G401.6 (cell line): ENCODE measurements at regions not wholly inside any gene's neighbourhood (a gene's known extent, or its start where the extent isn't known, plus 50 kb on each side); places are given as distances from the start of the nearest gene placed in this dataset.

Source experiments
- FAIRE-seq: peaks from 2 replicates; lab custom pipeline; 2012; peaks lifted over from hg19 to GRCh38; lab: Jason Lieb, UNC

GRCh38 chr10:89829262-89829886, 128.0 kb downstream of the KIF20B start:
- FAIRE-seq = no peak

- FAIRE-seq = no peak
Observed at GRCh38 chr10:89829887-89830269, 128.5 kb downstream of the KIF20B start.

- FAIRE-seq = no peak
Observed at GRCh38 chr10:89830624-89831023, 129.2 kb downstream of the KIF20B start.

- FAIRE-seq = no peak
Observed at GRCh38 chr10:89836840-89837164, 135.4 kb downstream of the KIF20B start.

- no peak for FAIRE-seq
Observed at GRCh38 chr10:89837165-89838043, 136.0 kb downstream of the KIF20B start.

- FAIRE-seq = no peak
Observed at GRCh38 chr10:89838044-89838615, 136.7 kb downstream of the KIF20B start.

GRCh38 chr10:89845541-89846280, 144.3 kb downstream of the KIF20B start:
- FAIRE-seq = no peak

- FAIRE-seq = no peak
Observed at GRCh38 chr10:89846281-89846630, 144.9 kb downstream of the KIF20B start.

- no peak for FAIRE-seq
Observed at GRCh38 chr10:89846786-89847185, 145.4 kb downstream of the KIF20B start.

- FAIRE-seq = no peak
Observed at GRCh38 chr10:89852872-89853271, 151.5 kb downstream of the KIF20B start.

- no peak for FAIRE-seq
Observed at GRCh38 chr10:89853781-89854191, 152.4 kb downstream of the KIF20B start.

- FAIRE-seq = no peak
Observed at GRCh38 chr10:89857431-89858042, 156.1 kb downstream of the KIF20B start.

GRCh38 chr10:89861199-89861573, 159.8 kb downstream of the KIF20B start:
- no peak for FAIRE-seq

- no peak for FAIRE-seq
Observed at GRCh38 chr10:89861584-89862301, 160.4 kb downstream of the KIF20B start.

GRCh38 chr10:89867964-89868363, 166.6 kb downstream of the KIF20B start:
- no peak for FAIRE-seq

- no peak for FAIRE-seq
Observed at GRCh38 chr10:89869180-89869579, 167.8 kb downstream of the KIF20B start.

- FAIRE-seq = no peak
Observed at GRCh38 chr10:89869592-89870156, 168.3 kb downstream of the KIF20B start.

- no peak for FAIRE-seq
Observed at GRCh38 chr10:89870936-89871335, 169.5 kb downstream of the KIF20B start.

- no peak for FAIRE-seq
Observed at GRCh38 chr10:89873055-89873454, 171.7 kb downstream of the KIF20B start.

GRCh38 chr10:89875557-89875956, 174.2 kb downstream of the KIF20B start:
- FAIRE-seq = no peak

GRCh38 chr10:89879121-89879520, 177.7 kb downstream of the KIF20B start:
- FAIRE-seq = no peak

- FAIRE-seq = no peak
Observed at GRCh38 chr10:89887406-89887805, 186.0 kb downstream of the KIF20B start.
